ENCODE measurements at regions not wholly inside any gene's neighbourhood (a gene's known extent, or its start where the extent isn't known, plus 50 kb on each side); places are given as distances from the start of the nearest gene placed in this dataset.

DNA sequence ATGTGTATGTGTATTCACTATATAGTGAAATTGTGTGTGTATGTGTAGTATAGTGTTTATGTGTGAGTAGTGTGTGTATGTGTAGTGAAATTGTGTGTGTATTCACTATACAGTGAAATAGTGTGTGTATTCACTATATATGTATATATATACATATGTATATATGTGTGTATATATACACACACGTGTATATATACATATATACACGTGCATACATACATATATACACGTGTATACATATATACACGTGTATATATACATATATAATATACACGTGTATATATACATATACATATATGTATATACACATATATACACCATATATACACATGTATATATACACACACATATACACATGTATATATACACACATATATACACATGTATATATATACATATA lies 403.6 kb upstream of the TUSC1 start:
- TF ChIP-seq, protein P1, sequence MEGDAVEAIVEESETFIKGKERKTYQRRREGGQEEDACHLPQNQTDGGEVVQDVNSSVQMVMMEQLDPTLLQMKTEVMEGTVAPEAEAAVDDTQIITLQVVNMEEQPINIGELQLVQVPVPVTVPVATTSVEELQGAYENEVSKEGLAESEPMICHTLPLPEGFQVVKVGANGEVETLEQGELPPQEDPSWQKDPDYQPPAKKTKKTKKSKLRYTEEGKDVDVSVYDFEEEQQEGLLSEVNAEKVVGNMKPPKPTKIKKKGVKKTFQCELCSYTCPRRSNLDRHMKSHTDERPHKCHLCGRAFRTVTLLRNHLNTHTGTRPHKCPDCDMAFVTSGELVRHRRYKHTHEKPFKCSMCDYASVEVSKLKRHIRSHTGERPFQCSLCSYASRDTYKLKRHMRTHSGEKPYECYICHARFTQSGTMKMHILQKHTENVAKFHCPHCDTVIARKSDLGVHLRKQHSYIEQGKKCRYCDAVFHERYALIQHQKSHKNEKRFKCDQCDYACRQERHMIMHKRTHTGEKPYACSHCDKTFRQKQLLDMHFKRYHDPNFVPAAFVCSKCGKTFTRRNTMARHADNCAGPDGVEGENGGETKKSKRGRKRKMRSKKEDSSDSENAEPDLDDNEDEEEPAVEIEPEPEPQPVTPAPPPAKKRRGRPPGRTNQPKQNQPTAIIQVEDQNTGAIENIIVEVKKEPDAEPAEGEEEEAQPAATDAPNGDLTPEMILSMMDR (IDR thresholded peaks at IDR 0.05; ENCODE audit: low read depth, low read length, poor library complexity, severe bottlenecking): no peak
- no peak for TF ChIP-seq EZH2phosphoT487 (IDR thresholded peaks at IDR 0.05; ENCODE audit: borderline replicate concordance, low read length)
